Erythroblast (primary cell): ENCODE measurements at regions not wholly inside any gene's neighbourhood (a gene's known extent, or its start where the extent isn't known, plus 50 kb on each side); places are given as distances from the start of the nearest gene placed in this dataset.
A peak's percentile ranks its signal among the peaks of the same experiment; 100 is the strongest.

Source experiments
- DNase-seq, 2 experiments: peaks; one replicate each; lab custom pipeline; 2025; lab: John Stamatoyannopoulos, UW
- GATA1 ChIP-seq: IDR thresholded peaks from 2 replicates; pipeline ENCODE4 v1.6.1; 2011; ENCODE audit warnings: low read depth, mild to moderate bottlenecking, control low read depth, low read length, moderate library complexity
- POLR2A ChIP-seq: IDR thresholded peaks from 2 replicates; pipeline ENCODE4 v1.6.1; 2011; ENCODE audit warnings: mild to moderate bottlenecking, low read length

DNA sequence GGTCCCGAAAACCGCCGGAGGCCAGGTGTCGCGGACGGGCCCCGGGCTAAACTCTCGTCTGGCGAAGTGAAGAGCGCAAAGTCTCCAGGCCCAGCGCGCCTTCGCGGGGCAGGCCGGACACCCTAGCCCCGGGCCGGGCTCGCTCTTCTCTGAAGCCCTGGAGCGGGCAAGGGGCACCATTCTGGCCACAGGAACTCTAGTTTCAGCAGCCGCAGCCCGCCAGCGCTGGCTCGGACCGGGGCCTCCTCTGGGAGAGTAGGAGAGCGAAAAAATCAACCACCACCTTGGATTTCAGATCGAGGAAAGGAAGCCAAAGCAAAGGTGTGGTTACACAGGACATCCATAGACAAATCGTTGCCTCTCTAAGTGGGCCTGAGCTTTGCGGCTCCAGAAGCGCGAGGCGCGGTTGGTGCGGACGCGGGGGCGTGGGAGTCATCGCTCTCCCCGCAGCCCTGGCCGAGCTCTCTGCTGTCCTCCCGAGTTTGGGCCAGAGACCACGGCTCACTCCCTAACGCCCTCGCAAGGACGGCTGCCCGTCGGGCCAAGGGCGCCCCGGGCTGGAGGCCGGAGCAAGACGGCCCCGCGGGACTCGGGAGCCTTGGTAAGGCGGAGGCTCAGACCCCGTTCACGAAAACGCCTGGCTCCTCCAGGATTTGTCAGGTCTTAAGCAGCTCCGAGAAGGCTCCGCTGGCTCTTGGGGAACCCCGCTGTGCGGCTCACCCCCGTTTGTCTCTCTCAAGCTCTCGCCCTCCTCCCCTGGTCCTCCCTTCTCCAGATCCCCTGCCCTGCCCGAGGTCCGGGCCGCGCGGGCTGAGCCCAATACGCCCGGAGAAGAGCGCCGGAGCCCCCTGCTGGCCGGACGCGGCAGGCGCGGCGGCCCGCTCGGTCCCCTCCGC, 132.9 kb upstream of the DPYD start:
- peak; percentile 38 to 60 for DNase-seq
- no peak for TF ChIP-seq POLR2A
- TF ChIP-seq GATA1, result no peak

DNA sequence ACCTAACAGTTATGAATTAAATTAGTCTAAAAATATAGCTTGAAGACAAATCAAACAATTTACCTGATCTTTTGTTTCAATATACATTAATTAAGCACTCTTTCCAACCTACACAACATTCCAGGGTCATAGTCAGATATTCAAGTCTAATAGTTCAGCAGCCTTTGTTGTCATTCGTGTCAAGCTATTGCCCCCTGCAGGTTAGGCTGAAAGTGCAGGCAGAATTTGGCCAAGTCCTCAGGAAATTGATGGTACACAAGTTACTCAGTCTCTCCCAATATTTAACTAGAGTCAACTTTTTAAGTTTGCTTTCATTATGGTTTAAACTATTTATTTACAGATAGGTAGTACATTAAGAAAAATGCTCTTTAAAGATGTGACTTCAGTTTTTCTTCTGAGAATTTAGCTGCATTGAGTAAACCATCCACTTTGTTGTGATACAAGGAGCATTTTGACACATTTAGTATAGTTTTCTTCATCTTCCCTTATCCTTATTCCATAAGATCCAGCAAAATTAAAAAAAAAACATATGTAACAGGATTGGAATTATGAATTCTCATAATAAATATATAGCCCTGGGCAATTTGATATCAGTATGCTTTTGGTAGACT, 130.3 kb upstream of the DPYD start:
- TF ChIP-seq POLR2A, result no peak
- no peak for TF ChIP-seq GATA1
- DNase-seq, result peak; percentile 53 to 71

DNA sequence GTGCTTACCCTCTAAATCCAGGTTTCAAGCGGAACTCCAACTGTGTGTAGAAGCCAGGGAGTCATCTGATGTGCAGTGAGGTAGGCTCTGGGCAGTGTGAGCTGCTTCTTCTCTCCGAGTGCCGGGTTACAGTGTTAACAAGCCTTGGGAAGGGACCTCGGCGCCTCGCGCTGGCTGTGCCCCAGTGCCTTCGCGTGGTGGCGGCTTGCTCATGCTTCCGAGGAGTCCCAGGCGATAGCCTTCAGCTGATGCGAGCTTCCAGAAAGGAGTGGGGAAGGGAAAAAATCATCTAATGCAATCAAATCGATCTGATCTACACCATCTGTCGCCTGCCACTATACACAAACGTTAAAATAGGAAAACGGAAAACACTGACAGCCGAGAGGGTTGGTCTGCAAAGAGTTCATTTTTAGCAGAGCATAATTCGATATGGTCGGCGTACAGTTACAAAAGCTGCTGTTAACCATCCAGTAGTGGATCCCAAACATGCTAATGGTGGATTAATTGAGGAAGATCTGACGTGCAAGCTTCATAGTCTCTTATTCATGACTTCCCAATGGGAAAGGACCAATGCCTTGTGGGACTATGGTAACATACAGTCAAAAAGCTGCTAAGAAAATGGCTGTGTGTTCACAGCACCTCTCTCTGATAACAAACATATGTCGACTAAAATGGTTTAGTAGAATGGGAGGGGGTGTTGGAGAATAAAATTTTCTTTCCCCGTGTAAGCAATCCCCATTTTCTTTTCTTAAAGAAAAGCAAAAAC, 128.7 kb upstream of the DPYD start:
- DNase-seq, result no peak
- no peak for TF ChIP-seq GATA1
- no peak for TF ChIP-seq POLR2A

DNA sequence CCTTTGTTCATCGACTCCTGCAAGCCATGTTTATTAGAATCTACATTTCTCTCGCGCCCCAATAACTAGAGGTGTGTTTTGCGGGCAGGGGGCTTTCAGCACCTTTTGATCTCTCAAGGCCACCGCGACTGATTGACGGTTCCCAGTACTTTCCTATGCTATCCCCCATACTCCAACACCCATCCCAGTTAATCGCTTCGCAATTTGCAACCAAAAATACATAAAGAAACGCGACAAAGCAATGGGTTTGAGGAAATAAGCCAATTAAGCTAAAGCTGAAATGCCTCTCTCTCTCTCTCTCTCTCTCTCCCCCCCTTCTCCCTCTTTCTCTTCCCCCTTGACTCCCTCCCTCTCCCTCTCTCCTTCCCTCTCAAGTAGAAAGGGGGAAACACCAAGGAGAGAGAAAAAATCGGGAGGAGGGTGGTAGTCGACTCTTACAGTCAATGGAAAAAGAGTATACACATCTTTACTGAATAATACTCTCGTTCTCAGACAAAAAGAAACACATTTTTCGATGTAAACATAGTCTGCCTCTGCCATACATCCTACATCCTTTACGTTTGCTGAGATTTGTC, 128.0 kb upstream of the DPYD start:
- TF ChIP-seq POLR2A, result no peak
- TF ChIP-seq GATA1, result no peak
- DNase-seq, result no peak

DNA sequence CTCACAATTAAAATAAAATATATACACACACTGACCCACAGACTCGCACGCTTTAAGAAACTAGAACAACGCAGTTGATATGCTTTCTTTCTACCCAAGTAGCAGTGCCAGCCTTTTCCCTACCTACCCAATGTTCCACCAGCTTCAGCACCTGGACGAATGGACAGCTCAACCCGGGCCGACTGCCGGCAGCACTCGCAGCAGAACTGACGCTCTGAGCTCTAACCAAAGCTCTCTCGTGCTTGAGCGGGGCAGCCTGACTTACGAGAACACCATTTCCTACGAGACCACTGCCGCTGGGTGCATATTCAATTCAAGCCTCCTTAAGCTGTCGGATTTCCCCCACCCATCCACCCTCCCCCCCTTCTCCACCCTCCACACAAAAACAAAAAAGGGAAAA, 127.4 kb upstream of the DPYD start:
- TF ChIP-seq POLR2A (no peak), GATA1 (no peak)
- DNase-seq, result peak; percentile 18 to 27

DNA sequence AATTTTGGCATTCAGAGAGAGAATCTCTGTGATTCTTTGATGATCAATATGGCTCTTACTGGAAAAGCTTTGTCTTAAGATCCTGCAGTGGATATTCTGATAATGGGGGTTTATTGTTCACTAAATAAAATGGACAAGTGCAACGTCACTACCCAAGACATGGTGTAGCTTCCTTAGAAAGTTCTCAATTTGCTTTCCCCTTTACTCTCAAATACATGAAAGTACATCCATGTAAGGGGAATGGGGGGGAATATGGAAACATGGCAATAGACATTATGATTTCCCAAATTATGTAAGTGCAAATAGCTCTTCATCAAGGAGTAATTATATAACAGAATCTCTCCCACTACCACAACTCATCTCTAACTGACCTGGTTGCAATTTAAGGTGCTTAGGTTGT, 126.3 kb upstream of the DPYD start:
- no peak for DNase-seq
- no peak for TF ChIP-seq POLR2A
- no peak for TF ChIP-seq GATA1

DNA sequence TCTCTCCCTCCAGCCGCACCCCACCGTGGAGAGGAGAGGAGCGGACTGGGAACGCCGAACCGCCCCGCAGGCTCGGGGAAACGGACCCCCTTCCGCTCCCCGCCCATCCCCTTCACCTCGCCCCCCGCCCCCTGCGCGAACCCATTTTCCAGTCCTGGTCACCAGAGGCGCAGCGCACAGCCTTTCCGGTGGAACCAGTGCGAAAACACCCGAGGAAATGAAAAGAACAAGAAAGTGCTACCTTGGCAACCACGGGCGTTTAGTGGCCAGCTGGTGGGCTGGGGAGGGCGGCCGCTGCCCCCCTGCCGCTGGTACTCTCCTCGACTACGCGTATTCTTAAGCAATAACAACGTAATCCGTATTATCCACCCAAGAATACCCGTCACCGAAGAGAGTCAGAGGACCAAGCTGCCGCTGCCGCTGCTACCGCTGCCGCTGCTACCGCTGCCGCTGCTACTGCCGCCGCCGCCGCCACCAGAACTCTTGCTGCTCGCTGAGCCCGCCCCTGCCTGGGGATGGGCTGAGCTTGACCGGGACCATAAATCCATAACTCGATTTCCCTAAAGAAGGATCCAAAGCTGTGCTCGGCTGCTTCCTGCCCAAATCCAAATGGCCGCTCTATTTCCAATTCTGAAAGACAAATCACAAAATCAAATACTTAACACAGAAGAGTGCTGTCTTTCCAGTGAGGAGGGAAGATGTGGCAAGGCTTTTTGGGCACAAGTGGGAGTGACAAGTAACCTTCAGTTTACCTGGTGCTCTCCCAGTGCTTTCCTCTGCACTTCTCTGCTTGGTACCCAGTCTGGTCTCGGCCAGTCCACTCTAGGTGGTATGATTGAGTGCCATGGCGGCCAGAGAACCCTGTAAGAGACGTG, 125.2 kb upstream of the DPYD start:
- no peak for TF ChIP-seq GATA1
- TF ChIP-seq POLR2A, result no peak
- DNase-seq, result peak in 1 of 2 experiments; percentile 1

DNA sequence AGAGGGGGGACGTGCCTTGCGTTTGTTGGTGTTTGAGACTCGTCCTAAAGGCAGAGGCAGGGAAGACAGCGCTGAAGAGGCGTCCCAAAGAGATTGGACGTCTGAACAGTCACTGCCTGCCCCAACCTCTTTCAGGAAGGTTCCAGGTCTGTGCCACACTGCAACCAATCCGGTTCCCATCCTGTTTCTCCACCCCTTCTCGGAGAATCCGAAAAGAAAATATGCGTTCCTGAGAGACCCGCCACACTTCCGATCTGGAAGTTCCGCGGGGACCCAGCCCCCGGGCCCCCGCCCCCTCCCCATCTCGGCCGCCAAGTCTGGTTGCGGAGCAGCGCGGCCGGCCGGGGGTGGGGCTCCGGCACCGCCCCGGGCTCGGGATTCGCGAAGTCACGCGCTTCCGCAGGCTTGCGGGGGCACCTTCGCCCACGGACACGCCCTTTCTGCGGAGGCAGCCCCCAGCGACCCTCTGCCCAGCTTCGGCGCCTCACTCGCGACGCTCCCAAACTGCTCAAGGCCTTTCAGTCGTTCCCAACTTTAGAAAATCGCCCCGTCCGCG, 124.5 kb upstream of the DPYD start:
- no peak for TF ChIP-seq GATA1
- no peak for TF ChIP-seq POLR2A
- no peak for DNase-seq

DNA sequence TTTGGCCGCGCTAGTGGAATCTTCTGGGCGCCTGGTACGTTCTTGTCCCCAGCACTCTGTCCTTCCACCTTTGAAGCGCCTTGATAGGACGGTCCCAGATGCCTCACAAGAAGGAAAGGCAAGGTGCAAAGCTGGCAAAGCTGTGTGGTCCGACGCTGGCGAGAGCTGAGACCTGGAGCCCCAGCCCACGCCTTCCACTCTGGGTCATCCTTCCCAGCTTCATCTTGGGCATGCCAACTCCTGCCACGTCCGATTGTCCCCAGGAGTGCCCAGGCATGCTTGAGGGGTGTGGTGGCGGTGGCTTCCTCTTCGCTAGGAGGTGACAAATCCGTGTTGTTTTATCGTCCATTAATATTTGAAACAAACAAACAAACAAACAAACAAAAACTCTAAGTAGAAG, 123.9 kb upstream of the DPYD start:
- no peak for DNase-seq

DNA sequence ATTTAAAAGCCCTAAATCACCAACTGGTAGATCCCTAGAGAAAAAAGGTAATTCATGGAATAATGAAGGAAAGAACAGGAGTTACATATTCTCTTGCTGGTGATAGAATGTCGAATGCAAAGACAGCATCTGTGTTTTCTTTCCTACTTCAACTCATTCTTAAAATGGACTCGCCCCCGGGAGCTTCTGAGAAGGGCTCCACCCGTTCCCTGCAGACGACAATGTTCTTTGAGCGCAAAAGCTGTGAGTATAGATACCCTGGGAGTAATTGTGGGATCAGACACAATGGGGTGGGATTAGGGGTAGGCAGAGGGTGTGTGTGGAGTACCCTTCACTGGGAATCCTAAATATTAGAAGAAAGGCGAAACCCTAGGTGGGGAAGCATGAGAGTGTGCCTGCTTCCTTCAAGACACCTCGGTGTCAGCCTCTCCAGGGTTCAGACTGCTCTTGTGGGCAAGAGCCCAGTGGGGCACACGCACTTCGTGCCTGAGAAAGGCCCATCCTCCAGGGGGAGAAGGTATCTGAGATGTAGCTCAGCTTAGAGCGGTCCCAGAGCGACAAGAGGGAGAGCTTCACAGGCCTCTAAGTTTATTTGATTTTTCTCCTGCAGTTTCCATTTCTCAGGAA, 123.3 kb upstream of the DPYD start:
- TF ChIP-seq POLR2A (no peak), GATA1 (no peak)
- DNase-seq, result no peak

More for the DNA sequence above, 123.9 kb upstream of the DPYD start:
- TF ChIP-seq POLR2A (no peak), GATA1 (no peak)

DNA sequence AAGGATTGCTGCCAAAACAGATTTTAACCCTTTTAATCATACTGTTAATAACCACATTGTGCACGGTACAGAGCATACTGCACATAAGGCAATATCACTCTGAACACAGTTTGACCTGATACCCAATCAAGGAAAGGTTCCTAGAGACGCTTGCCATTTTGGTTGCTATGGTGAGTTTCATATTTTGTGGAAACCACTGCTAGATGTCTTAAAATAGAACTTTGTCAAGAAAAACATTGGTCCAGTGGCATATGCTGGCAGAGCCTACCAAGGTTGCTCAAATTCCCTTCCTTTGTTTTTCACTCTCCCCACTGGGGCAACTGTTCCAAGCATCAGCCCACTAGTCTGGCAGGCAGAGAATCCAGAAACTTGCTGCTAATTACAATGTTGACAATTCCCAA, 114.8 kb upstream of the DPYD start:
- no peak for DNase-seq
- TF ChIP-seq POLR2A (no peak), GATA1 (no peak)

DNA sequence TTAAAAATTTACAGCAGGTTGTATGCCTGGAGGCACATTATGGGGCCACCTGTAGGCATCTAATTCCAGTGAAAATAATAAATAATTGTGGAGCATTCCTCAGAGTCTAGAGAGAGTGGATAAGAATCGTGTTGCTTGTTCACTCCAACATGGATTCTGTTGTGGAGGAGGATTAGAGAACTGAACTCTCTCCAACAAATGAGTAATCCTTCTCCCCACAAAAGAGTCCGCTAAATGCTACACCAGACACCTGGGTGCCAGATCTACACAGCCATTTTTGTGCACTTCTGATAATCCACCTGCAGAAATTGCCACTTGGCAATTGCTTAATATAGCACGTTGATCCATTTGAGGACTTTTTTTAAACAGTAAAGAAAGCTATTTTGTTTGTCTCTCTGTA, 113.7 kb upstream of the DPYD start:
- no peak for DNase-seq
- no peak for TF ChIP-seq GATA1
- no peak for TF ChIP-seq POLR2A
